Body of pancreas (tissue), 4 donors: ENCODE measurements at regions not wholly inside any gene's neighbourhood (a gene's known extent, or its start where the extent isn't known, plus 50 kb on each side); places are given as distances from the start of the nearest gene placed in this dataset.

Experiments
- POLR2A ChIP-seq, 3 donors: fragments of 450-650 bp; IDR thresholded peaks; one replicate each; pipeline ENCODE4 v1.6.1; 2016; ENCODE audit warnings: antibody characterized with exemption in 3 of 3, mild to moderate bottlenecking in 2 of 3
- TF ChIP-seq, protein P1 (sequence below), 7 experiments: fragments of 450-650 bp in 4 of 7; fragments of 200-600 bp in 3 of 7; sonication (generic) in 3 of 7; IDR thresholded peaks; one replicate each; pipeline ENCODE4 v1.5.1; 2016 to 2019; ENCODE audit warnings: antibody characterized with exemption in 7 of 7

- TF ChIP-seq, protein P1, sequence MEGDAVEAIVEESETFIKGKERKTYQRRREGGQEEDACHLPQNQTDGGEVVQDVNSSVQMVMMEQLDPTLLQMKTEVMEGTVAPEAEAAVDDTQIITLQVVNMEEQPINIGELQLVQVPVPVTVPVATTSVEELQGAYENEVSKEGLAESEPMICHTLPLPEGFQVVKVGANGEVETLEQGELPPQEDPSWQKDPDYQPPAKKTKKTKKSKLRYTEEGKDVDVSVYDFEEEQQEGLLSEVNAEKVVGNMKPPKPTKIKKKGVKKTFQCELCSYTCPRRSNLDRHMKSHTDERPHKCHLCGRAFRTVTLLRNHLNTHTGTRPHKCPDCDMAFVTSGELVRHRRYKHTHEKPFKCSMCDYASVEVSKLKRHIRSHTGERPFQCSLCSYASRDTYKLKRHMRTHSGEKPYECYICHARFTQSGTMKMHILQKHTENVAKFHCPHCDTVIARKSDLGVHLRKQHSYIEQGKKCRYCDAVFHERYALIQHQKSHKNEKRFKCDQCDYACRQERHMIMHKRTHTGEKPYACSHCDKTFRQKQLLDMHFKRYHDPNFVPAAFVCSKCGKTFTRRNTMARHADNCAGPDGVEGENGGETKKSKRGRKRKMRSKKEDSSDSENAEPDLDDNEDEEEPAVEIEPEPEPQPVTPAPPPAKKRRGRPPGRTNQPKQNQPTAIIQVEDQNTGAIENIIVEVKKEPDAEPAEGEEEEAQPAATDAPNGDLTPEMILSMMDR (IDR thresholded peaks at IDR 0.05): no peak
- TF ChIP-seq POLR2A (IDR thresholded peaks at IDR 0.05): no peak
Measured at GRCh38 chr3:69591164-69591736, 148.0 kb upstream of the MITF start.
